ENCODE measurements at regions not wholly inside any gene's neighbourhood (a gene's known extent, or its start where the extent isn't known, plus 50 kb on each side); places are given as distances from the start of the nearest gene placed in this dataset.
"Not testable (repeated sequence)": the region's sequence is repeated elsewhere in the genome, so short reads cannot be mapped to it uniquely, and the experiment has no call there.

GRCh38 chr6:11374036-11375010 is 141.9 kb upstream of the NEDD9 start:
- H3K4me1 Mint-ChIP-seq, result peaks cover 47% of the 10 kb centered on the region
- peak overlapping the region; percentile 29 for H3K27ac Mint-ChIP-seq
- H3K36me3 Mint-ChIP-seq (ENCODE audit: low read depth), result peaks cover 11% of the 10 kb centered on the region
- no peak overlapping the region for H3K4me3 Mint-ChIP-seq
- no peaks in the 10 kb centered on the region for H3K27me3 Mint-ChIP-seq
- no peak for DNase-seq
- H3K9me3 ChIP-seq (ENCODE audit: control insufficient read depth, low read length, poor library complexity, severe bottlenecking), result no peaks in the 10 kb centered on the region
- peak; percentile 79 for ATAC-seq

- Mint-ChIP-seq H3K27me3 (no peaks in the 10 kb centered on the region), H3K4me3 (no peak overlapping the region), H3K36me3 (ENCODE audit: low read depth) (peaks cover 11% of the 10 kb centered on the region), H3K27ac (no peak overlapping the region), H3K4me1 (peaks cover 55% of the 10 kb centered on the region)
- no peaks in the 10 kb centered on the region for H3K9me3 ChIP-seq (ENCODE audit: control insufficient read depth, low read length, poor library complexity, severe bottlenecking)
- DNase-seq, result no peak
- ATAC-seq, result no peak
These were observed 140.7 kb upstream of the NEDD9 start for GRCh38 chr6:11373208-11373607.

- not testable (repeated sequence) for H3K36me3 Mint-ChIP-seq (ENCODE audit: low read depth); DNase-seq; H3K27ac Mint-ChIP-seq; H3K9me3 ChIP-seq (ENCODE audit: control insufficient read depth, low read length, poor library complexity, severe bottlenecking); H3K27me3 Mint-ChIP-seq; ATAC-seq; H3K4me3 Mint-ChIP-seq
- peaks cover 59% of the 10 kb centered on the region for H3K4me1 Mint-ChIP-seq
These were observed 139.8 kb upstream of the NEDD9 start for GRCh38 chr6:11372186-11372790.

GRCh38 chr6:11370191-11371018 is 137.9 kb upstream of the NEDD9 start:
- no peak for ATAC-seq
- no peaks in the 10 kb centered on the region for H3K9me3 ChIP-seq (ENCODE audit: control insufficient read depth, low read length, poor library complexity, severe bottlenecking)
- Mint-ChIP-seq H3K4me1 (peaks cover 61% of the 10 kb centered on the region), H3K27ac (peak overlapping the region; percentile 1), H3K36me3 (ENCODE audit: low read depth) (peaks cover 5% of the 10 kb centered on the region), H3K4me3 (no peak overlapping the region), H3K27me3 (no peaks in the 10 kb centered on the region)
- no peak for DNase-seq

GRCh38 chr6:11368760-11369159 is 136.3 kb upstream of the NEDD9 start:
- H3K9me3 ChIP-seq (ENCODE audit: control insufficient read depth, low read length, poor library complexity, severe bottlenecking), result no peaks in the 10 kb centered on the region
- H3K27me3 Mint-ChIP-seq, result no peaks in the 10 kb centered on the region
- no peak overlapping the region for H3K4me3 Mint-ChIP-seq

GRCh38 chr6:11368264-11368663 is 135.8 kb upstream of the NEDD9 start:
- ATAC-seq (no peak), DNase-seq (no peak)
- Mint-ChIP-seq H3K4me3 (no peak overlapping the region), H3K27ac (peak overlapping the region; percentile 90), H3K27me3 (no peaks in the 10 kb centered on the region), H3K36me3 (ENCODE audit: low read depth) (peaks cover 5% of the 10 kb centered on the region), H3K4me1 (peaks cover 49% of the 10 kb centered on the region)
- no peaks in the 10 kb centered on the region for H3K9me3 ChIP-seq (ENCODE audit: control insufficient read depth, low read length, poor library complexity, severe bottlenecking)

More at GRCh38 chr6:11368760-11369159, 136.3 kb upstream of the NEDD9 start:
- DNase-seq (no peak), ATAC-seq (no peak)
- Mint-ChIP-seq H3K27ac (peak overlapping the region; percentile 90), H3K36me3 (ENCODE audit: low read depth) (peaks cover 5% of the 10 kb centered on the region), H3K4me1 (peaks cover 49% of the 10 kb centered on the region)

- DNase-seq (no peak), ATAC-seq (no peak)
- Mint-ChIP-seq H3K27ac (peak overlapping the region; percentile 90), H3K36me3 (ENCODE audit: low read depth) (peaks cover 5% of the 10 kb centered on the region), H3K27me3 (no peaks in the 10 kb centered on the region), H3K4me3 (peak overlapping the region; percentile 69), H3K4me1 (peaks cover 49% of the 10 kb centered on the region)
- H3K9me3 ChIP-seq (ENCODE audit: control insufficient read depth, low read length, poor library complexity, severe bottlenecking), result no peaks in the 10 kb centered on the region
These were observed 135.3 kb upstream of the NEDD9 start for GRCh38 chr6:11367638-11368199.

GRCh38 chr6:11366934-11367637 is 134.6 kb upstream of the NEDD9 start:
- ATAC-seq (peak; percentile 32), DNase-seq (no peak)
- Mint-ChIP-seq H3K4me1 (peaks cover 53% of the 10 kb centered on the region), H3K36me3 (ENCODE audit: low read depth) (peaks cover 5% of the 10 kb centered on the region), H3K27me3 (no peaks in the 10 kb centered on the region), H3K4me3 (peak overlapping the region; percentile 69), H3K27ac (peak overlapping the region; percentile 90)
- H3K9me3 ChIP-seq (ENCODE audit: control insufficient read depth, low read length, poor library complexity, severe bottlenecking), result no peaks in the 10 kb centered on the region

GRCh38 chr6:11366183-11366933 is 133.9 kb upstream of the NEDD9 start:
- DNase-seq, result peak in 2 of 3 donors; percentile 14 to 15
- ATAC-seq, result peak; percentile 82
- Mint-ChIP-seq H3K36me3 (ENCODE audit: low read depth) (peaks cover 8% of the 10 kb centered on the region), H3K27me3 (no peaks in the 10 kb centered on the region), H3K4me1 (peaks cover 53% of the 10 kb centered on the region), H3K4me3 (peak overlapping the region; percentile 69), H3K27ac (peak overlapping the region; percentile 90)
- no peaks in the 10 kb centered on the region for H3K9me3 ChIP-seq (ENCODE audit: control insufficient read depth, low read length, poor library complexity, severe bottlenecking)

- H3K4me1 Mint-ChIP-seq, result peaks cover 44% of the 10 kb centered on the region
- ATAC-seq (no peak), DNase-seq (no peak)
- H3K27ac Mint-ChIP-seq, result peak overlapping the region; percentile 90
- H3K4me3 Mint-ChIP-seq, result no peak overlapping the region
- no peaks in the 10 kb centered on the region for H3K9me3 ChIP-seq (ENCODE audit: control insufficient read depth, low read length, poor library complexity, severe bottlenecking)
- peaks cover 11% of the 10 kb centered on the region for H3K36me3 Mint-ChIP-seq (ENCODE audit: low read depth)
- H3K27me3 Mint-ChIP-seq, result no peaks in the 10 kb centered on the region
These were observed 132.5 kb upstream of the NEDD9 start for GRCh38 chr6:11364971-11365397.

GRCh38 chr6:11363881-11364576 is 131.6 kb upstream of the NEDD9 start:
- peaks cover 42% of the 10 kb centered on the region for H3K4me1 Mint-ChIP-seq
- peaks cover 9% of the 10 kb centered on the region for H3K36me3 Mint-ChIP-seq (ENCODE audit: low read depth)
- H3K27ac Mint-ChIP-seq, result peak overlapping the region; percentile 8
- no peaks in the 10 kb centered on the region for H3K9me3 ChIP-seq (ENCODE audit: control insufficient read depth, low read length, poor library complexity, severe bottlenecking)
- H3K4me3 Mint-ChIP-seq, result no peak overlapping the region
- no peak for DNase-seq
- peak; percentile 52 for ATAC-seq
- H3K27me3 Mint-ChIP-seq, result no peaks in the 10 kb centered on the region
